AG04449 (cell line): ENCODE measurements at regions not wholly inside any gene's neighbourhood (a gene's known extent, or its start where the extent isn't known, plus 50 kb on each side); places are given as distances from the start of the nearest gene placed in this dataset.

ENCODE experiments used
- CTCF ChIA-PET: fragments of 350-600 bp; formaldehyde crosslinking; extraction: SDS; loops from one replicate; lab custom pipeline; 2021; ENCODE audit warnings: antibody characterized with exemption; lab: Yijun Ruan, JAX
- POLR2A ChIA-PET: fragments of 400-600, 350-600 bp; formaldehyde crosslinking; extraction: SDS; loops from one replicate; lab custom pipeline; 2020; ENCODE audit warnings: antibody characterized with exemption, inconsistent platforms; lab: Yijun Ruan, JAX
- DNase-seq: peaks from one replicate; pipeline ENCODE4 v3.0.0-alpha.2; 2010; ENCODE audit warnings: low read depth, low spot score
- H3K4me3 ChIP-seq: 2 replicates; pipeline ENCODE4 v1.5.1; 2011; ENCODE audit warnings: low read depth, mild to moderate bottlenecking, control low read depth, low read length
- CTCF ChIP-seq: IDR thresholded peaks from one replicate; pipeline ENCODE4 v1.5.1; 2011; ENCODE audit warnings: mild to moderate bottlenecking, moderate library complexity, low read length, control low read depth, inconsistent platforms; ENCODE audit not compliant: insufficient read depth; ENCODE audit errors: missing control alignments

DNA sequence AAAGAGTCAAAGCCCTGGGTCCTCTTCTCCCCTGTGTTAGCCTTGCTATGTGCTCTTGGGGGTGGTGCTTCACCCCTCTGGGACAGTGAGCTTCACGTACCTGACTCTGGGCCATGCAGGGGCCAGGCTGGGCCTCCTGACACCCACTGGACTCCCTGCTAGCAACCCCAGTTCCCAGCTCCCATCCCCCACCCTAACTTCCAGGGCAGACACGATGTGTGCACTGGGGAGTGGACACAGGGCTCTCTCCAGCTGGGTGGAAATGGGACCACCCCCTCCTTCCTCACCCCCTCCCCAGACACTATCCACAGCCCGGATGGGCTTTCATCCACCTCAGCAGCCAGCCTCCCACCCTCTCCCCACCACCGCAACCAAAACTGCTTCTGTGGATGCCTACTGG is 113.0 kb upstream of the ZNF479 start:
- no peak overlapping the region for H3K4me3 ChIP-seq
- DNase-seq, result no peak
- ChIA-PET POLR2A (no interaction called here), CTCF (no interaction called here)
- no peak for TF ChIP-seq CTCF

- CTCF ChIA-PET, result no interaction called here
- POLR2A ChIA-PET, result no interaction called here
- TF ChIP-seq CTCF, result no peak
Measured at GRCh38 chr7:57250801-57251200, 118.6 kb upstream of the ZNF479 start.

GRCh38 chr7:57256637-57257375 is 124.6 kb upstream of the ZNF479 start:
- no peak for TF ChIP-seq CTCF
- H3K4me3 ChIP-seq, result no peak overlapping the region
- no peak for DNase-seq
- CTCF ChIA-PET, result no interaction called here
- POLR2A ChIA-PET, result no interaction called here

More at GRCh38 chr7:57250801-57251200, 118.6 kb upstream of the ZNF479 start:
- H3K4me3 ChIP-seq, result no peak overlapping the region
- DNase-seq, result no peak

- TF ChIP-seq CTCF, result no peak
- CTCF ChIA-PET, result no interaction called here
- no peak overlapping the region for H3K4me3 ChIP-seq
- POLR2A ChIA-PET, result no interaction called here
- no peak for DNase-seq
Measured at GRCh38 chr7:57274535-57275283, 142.5 kb upstream of the ZNF479 start.

GRCh38 chr7:57300747-57301146 is 149.2 kb upstream of the ZNF716 start:
- POLR2A ChIA-PET, result no interaction called here
- CTCF ChIA-PET, result no interaction called here

More at GRCh38 chr7:57300747-57301146, 149.2 kb upstream of the ZNF716 start:
- H3K4me3 ChIP-seq, result no peak overlapping the region
- TF ChIP-seq CTCF, result no peak
- DNase-seq, result no peak
